Fibroblast of skin of right biceps (primary cell): ENCODE measurements at regions not wholly inside any gene's neighbourhood (a gene's known extent, or its start where the extent isn't known, plus 50 kb on each side); places are given as distances from the start of the nearest gene placed in this dataset.
A peak's percentile ranks its signal among the peaks of the same experiment; 100 is the strongest.

ENCODE experiments used
- DNase-seq: peaks from one replicate; pipeline ENCODE4 v3.0.0-alpha.2; 2013

- no peak for DNase-seq
Measured at GRCh38 chr17:6323626-6324356, 111.1 kb downstream of the AIPL1 start.

DNA sequence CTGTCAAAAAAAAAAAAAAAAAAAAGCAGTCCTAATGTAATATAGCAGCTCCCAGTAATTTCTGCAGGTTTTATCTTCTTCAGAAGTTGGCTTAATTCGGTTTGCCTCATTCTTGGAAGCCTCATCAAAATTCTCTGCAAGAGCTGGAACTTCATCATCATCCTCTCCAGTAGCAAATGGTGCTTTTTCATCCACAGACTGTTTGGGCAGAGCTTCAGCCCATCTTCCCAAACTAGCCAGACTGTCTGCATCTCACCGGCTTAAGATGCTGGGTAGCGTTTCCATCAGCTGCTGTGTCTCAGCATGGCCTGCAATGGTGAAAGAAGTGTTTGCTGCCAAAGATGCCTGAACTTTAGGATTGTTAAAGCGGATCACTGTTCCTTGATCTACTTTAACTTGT lies 112.6 kb downstream of the AIPL1 start:
- no peak for DNase-seq

DNA sequence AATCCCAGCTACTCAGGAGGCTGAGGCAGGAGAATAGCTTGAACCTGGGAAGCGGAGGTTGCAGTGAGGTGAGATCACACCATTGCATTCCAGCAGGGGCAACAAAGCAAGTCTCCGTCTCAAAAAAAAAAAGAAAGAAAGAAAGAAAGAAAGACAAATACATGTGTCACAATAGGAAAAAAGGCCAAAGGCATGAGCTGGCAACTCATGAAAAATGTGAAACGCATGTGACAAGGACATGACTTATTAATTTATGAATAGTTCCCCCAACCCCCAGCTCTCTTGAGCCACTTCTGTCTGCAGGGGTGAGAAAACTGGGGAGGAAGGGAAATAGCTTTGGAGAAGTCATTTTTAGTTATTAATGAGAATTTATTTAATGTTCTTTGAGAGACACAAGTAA lies 120.6 kb downstream of the AIPL1 start:
- DNase-seq, result no peak

DNA sequence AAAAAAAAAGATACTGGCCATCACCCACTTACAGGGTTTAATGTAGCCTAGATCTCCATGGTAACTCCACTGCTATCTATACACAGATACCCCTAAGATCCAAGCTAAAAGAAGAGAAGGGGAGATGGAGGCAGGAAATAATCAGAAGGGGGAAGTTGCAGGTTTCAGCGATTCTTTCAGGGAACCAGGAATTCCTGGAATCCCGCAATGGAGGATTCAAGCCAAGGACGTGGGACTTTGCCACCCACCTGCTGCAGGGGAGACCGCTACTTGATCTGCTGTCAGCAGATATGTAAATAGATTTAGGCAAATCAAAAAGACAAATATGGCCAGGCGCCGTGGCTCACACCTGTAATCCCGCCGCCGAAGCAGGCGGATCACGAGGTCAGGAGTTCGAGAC lies 121.1 kb downstream of the AIPL1 start:
- DNase-seq, result no peak

DNA sequence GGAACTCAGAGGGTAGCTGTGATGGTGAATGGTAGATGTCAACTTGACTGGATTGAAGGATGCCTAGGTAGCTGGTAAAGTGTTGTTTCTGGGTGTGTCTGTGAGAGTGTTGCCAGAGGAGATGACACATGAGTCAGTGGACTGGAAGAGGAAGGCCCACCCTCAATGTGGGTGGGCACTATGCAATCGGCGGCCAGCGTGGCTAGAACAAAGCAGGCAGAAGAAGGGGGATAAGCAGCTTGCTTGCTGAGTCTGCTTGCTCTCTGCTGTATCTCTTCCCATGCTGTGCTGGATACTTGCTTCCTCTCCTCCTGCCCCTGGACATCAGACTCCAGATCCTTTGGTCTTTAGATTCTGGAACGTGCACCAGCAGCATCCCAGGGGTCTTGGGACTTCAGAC lies 128.1 kb downstream of the AIPL1 start:
- DNase-seq, result no peak

- no peak for DNase-seq
Measured at GRCh38 chr17:6305613-6306360, 129.1 kb downstream of the AIPL1 start.

DNA sequence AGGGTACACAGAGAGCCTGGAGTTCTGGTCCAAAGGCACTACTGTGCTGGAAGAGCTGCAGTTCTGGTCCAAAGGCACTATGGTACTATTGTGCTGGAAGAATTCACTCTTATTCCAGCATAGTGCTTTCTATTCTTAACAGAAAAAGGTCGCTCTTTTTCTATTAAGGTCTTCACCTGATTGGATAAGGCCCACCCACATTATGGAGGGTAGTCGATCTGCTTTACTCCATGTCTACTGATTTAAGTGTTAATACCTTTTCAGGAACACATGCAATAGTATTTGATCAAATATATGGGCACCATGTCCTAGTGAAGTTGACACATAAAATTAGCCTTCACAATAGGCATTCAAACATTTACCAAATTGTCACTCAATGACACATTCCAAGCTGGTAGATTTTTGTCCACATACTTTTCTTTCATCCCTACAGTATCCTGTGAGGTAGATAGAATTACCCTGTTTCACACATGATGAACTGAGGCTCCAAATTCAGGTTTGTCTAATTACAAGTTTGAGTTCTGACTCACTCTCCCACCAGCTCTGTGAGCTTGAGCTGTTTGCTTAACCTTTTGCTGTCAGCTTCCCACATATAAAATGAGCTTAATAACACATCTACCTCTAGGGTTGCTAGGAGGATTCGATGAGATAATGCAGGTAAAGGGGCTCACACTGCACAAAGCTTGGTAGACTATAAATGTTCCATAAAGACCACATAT lies 129.9 kb downstream of the AIPL1 start:
- DNase-seq, result no peak

GRCh38 chr17:6303664-6304063 lies 131.3 kb downstream of the AIPL1 start:
- DNase-seq, result peak; percentile 28

DNA sequence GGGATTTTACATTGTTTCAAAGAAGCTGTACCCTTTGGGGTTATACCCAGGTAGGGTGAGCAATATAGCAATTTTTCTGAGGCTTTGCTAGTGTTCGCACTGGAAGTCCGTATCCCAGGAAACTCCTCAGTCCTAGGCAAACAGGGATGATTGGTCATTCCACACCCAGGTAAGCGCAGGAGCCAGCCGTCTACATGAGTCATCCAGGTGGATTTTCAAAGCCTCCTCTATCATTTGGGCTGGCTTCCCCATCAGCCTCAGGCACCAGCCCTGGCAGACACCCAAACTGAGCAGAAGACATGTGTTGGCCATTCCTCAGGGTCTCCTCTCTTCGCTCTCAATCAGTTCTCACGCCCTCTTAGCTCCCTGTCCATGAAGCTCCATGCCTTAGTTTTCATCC lies 135.6 kb downstream of the AIPL1 start:
- no peak for DNase-seq

DNA sequence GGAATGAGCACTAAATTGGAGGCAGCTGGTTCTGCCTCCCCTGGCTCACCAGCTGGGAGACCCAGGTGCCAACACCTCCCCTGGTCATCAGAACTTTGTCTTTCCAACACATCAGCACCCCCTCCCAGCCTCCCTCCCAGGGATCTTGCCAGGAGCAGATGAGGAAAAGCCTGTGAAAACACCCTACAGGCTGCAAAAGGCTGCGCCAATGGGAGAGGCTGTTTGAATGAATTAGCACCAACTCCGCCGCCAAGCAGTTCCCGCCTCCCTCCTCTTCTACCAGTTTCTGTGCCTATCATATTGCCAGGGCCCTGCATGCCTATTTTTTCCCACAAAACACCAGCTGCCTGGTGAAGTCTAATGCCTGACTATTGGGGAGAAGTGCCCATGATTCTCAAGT lies 137.0 kb downstream of the AIPL1 start:
- DNase-seq, result no peak

- DNase-seq, result no peak
Measured at GRCh38 chr17:6297119-6297518, 137.8 kb downstream of the AIPL1 start.

- no peak for DNase-seq
Measured at GRCh38 chr17:6290488-6291196, 144.3 kb downstream of the AIPL1 start.

GRCh38 chr17:6286233-6286632 lies 148.7 kb downstream of the AIPL1 start:
- no peak for DNase-seq

- no peak for DNase-seq
Measured at GRCh38 chr17:6285486-6285885, 149.4 kb downstream of the AIPL1 start.

GRCh38 chr17:6279659-6280058 lies 155.3 kb downstream of the AIPL1 start:
- no peak for DNase-seq

- no peak for DNase-seq
Measured at GRCh38 chr17:6278376-6278775, 156.5 kb downstream of the AIPL1 start.

- DNase-seq, result no peak
Measured at GRCh38 chr17:6276711-6277110, 158.2 kb downstream of the AIPL1 start.

DNA sequence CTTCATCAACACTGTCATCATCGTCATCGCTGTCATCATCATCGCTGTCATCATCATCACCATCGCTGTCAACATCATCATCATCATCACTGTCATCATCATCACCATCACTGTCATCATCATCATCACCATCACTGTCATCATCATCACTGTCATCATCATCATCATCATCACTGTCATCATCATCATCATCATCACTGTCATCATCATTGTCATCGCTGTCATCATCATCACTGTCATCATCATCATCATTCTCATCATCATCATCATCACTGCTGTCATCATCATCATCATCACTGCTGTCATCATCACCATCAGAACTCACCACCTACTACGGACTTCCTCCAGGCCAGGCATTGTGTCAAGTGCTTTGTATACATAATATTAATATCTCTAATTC lies 160.6 kb downstream of the AIPL1 start:
- DNase-seq, result no peak

DNA sequence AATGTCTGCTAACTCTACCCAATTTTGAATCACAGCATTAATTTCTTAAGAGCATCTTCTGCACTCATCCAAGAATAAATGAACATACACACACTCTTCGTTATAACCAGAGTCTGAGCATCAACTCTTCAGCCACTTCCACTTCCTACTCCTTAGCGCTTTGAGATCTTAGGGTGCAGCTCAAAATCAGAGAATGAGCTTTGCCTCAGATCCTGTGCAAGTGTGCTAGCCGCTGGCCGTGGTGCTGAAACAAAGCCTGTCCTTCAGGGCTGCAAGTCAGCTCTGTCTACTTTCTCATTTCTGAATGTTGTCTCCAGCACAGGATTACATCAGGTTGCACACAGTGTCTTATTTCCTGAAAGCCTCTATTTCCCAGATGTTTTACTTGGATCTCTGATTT lies 165.4 kb downstream of the AIPL1 start:
- peak; percentile 34 for DNase-seq

DNA sequence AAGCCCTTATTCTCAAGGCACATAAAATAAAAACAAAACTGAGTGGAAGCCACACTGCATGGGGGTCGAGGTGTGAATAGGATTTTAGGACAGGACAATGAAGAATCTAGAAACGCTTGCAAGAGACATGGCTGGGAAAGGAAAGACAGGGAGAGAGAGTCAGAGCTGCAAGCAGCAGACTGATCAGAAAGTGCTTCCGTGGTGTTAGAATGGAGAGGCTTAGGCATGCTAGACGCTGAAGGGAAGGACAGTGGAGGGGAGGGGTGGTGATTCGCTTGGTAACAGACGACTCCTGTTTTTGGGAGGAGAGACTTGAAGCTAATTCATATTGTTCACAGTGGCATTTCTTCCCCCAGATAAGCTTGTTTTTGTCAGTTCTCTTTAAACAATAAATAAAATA lies 173.5 kb downstream of the AIPL1 start:
- no peak for DNase-seq

GRCh38 chr17:6259899-6260298 lies 175.0 kb downstream of the AIPL1 start:
- no peak for DNase-seq

DNA sequence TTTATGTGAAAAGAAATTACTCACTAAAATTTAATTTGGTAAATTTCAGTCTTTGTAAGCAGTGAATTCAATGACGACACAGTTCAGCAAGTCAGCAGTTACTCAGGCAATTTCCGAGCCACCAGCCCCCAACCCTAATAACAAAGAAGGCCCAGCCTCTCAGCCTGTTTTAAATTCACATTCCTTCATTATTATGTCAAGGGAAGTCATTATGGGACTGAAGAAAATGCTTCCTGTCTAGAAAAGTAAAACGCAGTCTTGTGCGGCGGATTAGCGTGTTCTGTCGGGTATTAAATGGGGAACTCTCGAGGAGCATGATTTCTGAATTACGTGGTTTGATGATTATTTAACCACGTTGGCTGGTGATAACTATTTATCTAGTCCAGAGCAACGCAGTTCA lies 177.6 kb downstream of the AIPL1 start:
- peak; percentile 85 for DNase-seq

DNA sequence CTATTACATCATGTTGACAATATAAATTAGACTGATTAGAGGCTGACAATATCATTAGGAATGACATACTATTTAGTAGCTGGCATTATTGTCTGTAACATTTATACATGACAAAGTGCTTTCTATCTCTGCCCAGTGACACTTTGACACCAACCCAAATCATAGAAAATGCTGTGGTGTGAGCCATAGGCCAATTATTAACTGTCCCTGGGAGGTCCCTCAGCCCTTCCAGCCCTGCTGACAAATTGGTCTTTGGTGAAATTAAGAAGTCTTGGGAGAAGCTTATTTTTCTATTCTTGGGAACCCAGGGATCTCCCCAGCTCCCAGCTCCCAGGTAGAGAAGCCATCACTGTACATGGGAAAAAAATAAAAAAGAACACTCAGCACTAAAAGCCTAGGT lies 179.6 kb downstream of the AIPL1 start:
- DNase-seq, result no peak
